ENCODE measurements at regions not wholly inside any gene's neighbourhood (a gene's known extent, or its start where the extent isn't known, plus 50 kb on each side); places are given as distances from the start of the nearest gene placed in this dataset.

DNA sequence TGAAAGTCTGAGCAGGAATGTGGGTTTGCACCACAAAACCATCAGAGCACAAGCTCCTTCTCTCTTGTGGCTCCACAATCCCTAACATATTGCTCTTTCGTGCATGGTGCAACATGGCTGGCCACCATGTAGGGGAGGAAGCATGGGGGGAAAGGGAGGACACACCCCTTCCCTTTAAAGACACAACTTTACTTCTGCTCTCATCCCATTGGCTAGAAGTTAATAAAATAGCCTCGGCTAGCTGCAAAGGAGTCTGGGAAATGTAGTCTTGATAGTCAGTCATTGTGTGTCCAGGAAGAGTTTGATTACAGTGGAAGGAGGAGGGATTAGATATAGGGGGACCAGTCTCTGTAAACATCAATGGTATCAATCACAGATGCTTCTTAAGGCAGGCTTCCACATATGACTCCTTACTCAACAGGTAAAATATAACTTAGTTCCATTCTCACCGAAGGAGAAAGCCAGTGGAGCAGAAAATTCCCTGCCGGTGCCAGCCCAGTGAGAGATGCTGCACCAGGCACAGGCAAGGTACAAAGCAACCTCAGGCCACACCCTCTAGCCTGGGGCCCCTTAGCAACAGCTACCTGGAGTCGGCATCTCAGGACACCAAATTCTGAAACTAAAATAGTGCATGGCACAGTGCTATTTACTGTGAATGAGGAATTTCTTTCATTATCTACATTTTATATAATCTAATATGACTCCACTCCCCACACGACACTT lies 124.7 kb upstream of the CTBP2 start:
- TF ChIP-seq, protein P1, sequence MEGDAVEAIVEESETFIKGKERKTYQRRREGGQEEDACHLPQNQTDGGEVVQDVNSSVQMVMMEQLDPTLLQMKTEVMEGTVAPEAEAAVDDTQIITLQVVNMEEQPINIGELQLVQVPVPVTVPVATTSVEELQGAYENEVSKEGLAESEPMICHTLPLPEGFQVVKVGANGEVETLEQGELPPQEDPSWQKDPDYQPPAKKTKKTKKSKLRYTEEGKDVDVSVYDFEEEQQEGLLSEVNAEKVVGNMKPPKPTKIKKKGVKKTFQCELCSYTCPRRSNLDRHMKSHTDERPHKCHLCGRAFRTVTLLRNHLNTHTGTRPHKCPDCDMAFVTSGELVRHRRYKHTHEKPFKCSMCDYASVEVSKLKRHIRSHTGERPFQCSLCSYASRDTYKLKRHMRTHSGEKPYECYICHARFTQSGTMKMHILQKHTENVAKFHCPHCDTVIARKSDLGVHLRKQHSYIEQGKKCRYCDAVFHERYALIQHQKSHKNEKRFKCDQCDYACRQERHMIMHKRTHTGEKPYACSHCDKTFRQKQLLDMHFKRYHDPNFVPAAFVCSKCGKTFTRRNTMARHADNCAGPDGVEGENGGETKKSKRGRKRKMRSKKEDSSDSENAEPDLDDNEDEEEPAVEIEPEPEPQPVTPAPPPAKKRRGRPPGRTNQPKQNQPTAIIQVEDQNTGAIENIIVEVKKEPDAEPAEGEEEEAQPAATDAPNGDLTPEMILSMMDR (IDR thresholded peaks at IDR 0.05; ENCODE audit: insufficient read depth, low read length, severe bottlenecking) = no peak
- no peak overlapping the region for H3K4me3 ChIP-seq (ENCODE audit: low read depth, low read length)
- H3K36me3 ChIP-seq (ENCODE audit: control insufficient read depth, insufficient read depth, low read length) = no peaks in the 10 kb centered on the region
- FAIRE-seq = no peak
- DNase-seq (ENCODE audit: low read depth) = peak; percentile 41
- H3K27me3 ChIP-seq (ENCODE audit: control insufficient read depth, insufficient read depth, low read length) = no peaks in the 10 kb centered on the region

DNA sequence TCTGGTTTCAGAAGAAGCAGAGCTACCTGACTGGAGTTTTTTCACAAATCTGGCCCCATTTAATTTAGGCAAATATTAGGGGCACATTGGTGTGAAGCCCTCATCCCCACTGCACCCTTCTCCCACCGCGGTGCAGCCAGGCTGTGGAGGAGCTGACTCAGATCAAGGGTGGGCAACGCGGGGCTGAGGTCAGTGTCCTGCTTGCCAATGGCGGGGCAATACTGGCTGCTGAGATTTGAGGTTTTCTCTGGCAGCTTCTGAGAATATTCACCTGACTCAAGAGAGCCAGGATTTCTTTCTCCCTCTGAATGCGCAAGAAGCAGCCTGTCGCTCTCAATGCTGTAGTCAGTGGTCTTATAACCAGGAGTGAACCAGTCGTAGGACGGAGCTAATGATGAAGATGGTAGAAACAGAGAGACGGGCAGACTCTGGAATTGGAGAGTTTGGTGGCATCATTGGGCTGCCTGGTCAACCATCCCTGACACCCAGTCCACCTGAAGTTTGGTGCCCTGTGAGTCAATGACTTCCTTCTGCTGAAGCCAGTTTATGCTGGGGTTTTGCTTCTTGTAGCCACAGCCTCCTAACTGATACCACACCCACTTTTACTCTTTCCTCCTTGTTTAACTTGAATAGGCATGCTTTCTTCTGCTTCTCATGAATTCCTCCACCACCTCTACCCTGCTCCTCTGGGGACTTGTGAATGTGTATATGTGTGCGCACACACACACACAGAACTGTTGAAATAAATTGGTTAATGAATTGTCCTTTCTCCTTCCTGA lies 123.7 kb upstream of the CTBP2 start:
- TF ChIP-seq, protein P1 (IDR thresholded peaks at IDR 0.05; ENCODE audit: insufficient read depth, low read length, severe bottlenecking) = no peak
- no peaks in the 10 kb centered on the region for H3K36me3 ChIP-seq (ENCODE audit: control insufficient read depth, insufficient read depth, low read length)
- FAIRE-seq (no peak), DNase-seq (ENCODE audit: low read depth) (no peak)
- H3K4me3 ChIP-seq (ENCODE audit: low read depth, low read length) = no peak overlapping the region
- no peaks in the 10 kb centered on the region for H3K27me3 ChIP-seq (ENCODE audit: control insufficient read depth, insufficient read depth, low read length)

DNA sequence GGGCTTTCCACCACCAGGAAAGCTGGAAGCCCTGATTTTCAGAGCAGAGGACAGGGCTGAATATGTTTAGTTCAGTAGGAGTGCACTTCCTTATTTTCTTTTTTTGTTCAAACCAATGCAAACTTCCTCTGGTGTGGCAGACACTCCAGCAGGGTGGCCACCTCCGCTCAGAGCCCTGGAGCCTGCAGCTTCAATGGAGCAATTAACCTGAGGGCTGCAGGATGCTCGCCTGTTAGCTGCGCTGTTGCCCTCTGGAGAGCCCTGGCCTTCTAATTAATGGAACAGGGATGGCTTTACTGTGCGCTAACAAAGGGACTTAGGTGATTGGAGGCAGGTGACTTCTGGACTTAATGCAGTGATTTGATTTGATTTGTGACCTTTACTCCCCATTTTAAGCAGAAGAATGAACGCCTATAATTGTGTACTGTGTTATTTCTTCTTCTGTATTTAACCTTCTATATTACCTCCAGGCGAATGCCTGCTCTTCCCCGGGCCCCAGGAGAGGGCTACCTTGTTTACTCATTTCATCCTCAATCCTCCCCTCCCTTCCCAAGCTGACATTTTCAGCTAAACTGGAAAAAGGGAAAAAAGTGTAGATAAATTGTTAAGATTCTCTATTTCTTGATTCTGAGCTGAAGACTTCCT lies 123.0 kb upstream of the CTBP2 start:
- Histone ChIP-seq H3K4me3 (ENCODE audit: low read depth, low read length) (no peak overlapping the region), H3K27me3 (ENCODE audit: control insufficient read depth, insufficient read depth, low read length) (no peaks in the 10 kb centered on the region), H3K36me3 (ENCODE audit: control insufficient read depth, insufficient read depth, low read length) (no peaks in the 10 kb centered on the region)
- FAIRE-seq = no peak
- TF ChIP-seq, protein P1 (IDR thresholded peaks at IDR 0.05; ENCODE audit: insufficient read depth, low read length, severe bottlenecking) = no peak
- no peak for DNase-seq (ENCODE audit: low read depth)

DNA sequence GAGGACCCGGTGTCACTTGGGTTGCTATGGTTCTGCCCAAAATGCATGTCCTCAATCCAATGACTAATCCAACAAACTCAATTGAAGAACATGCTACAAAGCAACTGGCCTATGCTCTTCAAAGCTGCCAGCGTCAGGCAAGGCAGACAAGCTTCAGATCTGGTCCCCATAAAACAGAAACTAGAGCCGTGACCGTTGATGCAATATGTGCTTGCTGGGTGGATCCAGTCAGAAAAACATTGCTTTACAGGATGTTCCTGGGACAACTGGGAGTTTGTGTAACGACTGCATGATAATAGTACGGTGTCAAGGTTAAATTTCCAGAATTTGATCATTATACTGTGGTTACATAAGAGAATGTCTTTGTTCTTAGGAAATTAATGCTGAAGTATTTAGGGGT lies 120.7 kb upstream of the CTBP2 start:
- TF ChIP-seq, protein P1 (IDR thresholded peaks at IDR 0.05; ENCODE audit: insufficient read depth, low read length, severe bottlenecking) = no peak
- no peak overlapping the region for H3K4me3 ChIP-seq (ENCODE audit: low read depth, low read length)
- DNase-seq (ENCODE audit: low read depth) (no peak), FAIRE-seq (no peak)
- H3K36me3 ChIP-seq (ENCODE audit: control insufficient read depth, insufficient read depth, low read length) = no peaks in the 10 kb centered on the region
- no peaks in the 10 kb centered on the region for H3K27me3 ChIP-seq (ENCODE audit: control insufficient read depth, insufficient read depth, low read length)

DNA sequence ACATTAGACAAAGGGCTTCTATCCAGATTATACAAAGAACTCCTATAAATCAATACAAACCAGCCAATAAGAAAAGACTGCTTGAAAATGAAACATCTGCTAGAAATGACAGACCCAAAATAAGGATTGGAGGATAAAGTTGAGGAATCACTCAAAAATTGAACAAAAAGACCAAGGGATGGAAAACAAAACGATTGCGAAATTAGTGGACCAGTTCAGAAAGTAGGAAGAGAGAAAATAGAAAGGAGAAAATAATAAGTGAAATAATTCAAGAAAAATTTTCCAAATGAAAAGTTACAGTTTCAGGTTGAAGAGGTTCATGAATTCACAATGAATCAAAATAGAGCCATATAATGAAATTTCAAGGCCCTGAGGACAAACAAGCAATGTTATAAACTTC lies 115.8 kb upstream of the CTBP2 start:
- DNase-seq (ENCODE audit: low read depth) (no peak), FAIRE-seq (no peak)
- H3K4me3 ChIP-seq (ENCODE audit: low read depth, low read length) = no peak overlapping the region
- TF ChIP-seq, protein P1 (IDR thresholded peaks at IDR 0.05; ENCODE audit: insufficient read depth, low read length, severe bottlenecking) = no peak
- H3K36me3 ChIP-seq (ENCODE audit: control insufficient read depth, insufficient read depth, low read length) = no peaks in the 10 kb centered on the region
- no peaks in the 10 kb centered on the region for H3K27me3 ChIP-seq (ENCODE audit: control insufficient read depth, insufficient read depth, low read length)
